ENCODE measurements at regions not wholly inside any gene's neighbourhood (a gene's known extent, or its start where the extent isn't known, plus 50 kb on each side); places are given as distances from the start of the nearest gene placed in this dataset.

DNA sequence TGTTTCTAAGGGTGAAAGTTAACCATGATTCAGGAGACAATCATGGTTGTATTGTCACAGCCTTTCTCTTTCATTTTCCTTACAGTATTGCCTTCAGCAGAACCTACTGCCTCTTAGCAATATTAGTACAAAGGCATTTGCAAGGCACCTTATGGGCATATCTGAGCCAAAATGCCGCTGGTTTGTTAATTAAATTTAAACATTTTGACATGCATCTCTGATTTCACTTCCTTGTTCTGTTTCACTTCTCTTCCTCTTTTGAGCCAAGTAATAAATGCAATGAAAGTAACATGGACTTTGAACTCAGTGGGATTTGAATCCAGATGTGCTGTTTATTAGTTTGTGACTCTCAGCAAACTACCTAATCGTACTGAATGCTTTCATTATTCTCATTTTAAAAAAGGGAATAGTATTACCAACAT, 467.4 kb upstream of the CITED2 start:
- Mint-ChIP-seq H3K36me3 (ENCODE audit: low read depth) (peaks cover 3% of the 10 kb centered on the region), H3K4me1 (peaks cover 4% of the 10 kb centered on the region), H3K27me3 (ENCODE audit: low read depth) (no peaks in the 10 kb centered on the region), H3K27ac (no peak overlapping the region), H3K4me3 (no peak overlapping the region), H3K9me3 (peaks cover 12% of the 10 kb centered on the region)
- TF ChIP-seq, protein P1, sequence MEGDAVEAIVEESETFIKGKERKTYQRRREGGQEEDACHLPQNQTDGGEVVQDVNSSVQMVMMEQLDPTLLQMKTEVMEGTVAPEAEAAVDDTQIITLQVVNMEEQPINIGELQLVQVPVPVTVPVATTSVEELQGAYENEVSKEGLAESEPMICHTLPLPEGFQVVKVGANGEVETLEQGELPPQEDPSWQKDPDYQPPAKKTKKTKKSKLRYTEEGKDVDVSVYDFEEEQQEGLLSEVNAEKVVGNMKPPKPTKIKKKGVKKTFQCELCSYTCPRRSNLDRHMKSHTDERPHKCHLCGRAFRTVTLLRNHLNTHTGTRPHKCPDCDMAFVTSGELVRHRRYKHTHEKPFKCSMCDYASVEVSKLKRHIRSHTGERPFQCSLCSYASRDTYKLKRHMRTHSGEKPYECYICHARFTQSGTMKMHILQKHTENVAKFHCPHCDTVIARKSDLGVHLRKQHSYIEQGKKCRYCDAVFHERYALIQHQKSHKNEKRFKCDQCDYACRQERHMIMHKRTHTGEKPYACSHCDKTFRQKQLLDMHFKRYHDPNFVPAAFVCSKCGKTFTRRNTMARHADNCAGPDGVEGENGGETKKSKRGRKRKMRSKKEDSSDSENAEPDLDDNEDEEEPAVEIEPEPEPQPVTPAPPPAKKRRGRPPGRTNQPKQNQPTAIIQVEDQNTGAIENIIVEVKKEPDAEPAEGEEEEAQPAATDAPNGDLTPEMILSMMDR (IDR thresholded peaks at IDR 0.05; ENCODE audit: unreplicated experiment in 3 of 3): no peak

DNA sequence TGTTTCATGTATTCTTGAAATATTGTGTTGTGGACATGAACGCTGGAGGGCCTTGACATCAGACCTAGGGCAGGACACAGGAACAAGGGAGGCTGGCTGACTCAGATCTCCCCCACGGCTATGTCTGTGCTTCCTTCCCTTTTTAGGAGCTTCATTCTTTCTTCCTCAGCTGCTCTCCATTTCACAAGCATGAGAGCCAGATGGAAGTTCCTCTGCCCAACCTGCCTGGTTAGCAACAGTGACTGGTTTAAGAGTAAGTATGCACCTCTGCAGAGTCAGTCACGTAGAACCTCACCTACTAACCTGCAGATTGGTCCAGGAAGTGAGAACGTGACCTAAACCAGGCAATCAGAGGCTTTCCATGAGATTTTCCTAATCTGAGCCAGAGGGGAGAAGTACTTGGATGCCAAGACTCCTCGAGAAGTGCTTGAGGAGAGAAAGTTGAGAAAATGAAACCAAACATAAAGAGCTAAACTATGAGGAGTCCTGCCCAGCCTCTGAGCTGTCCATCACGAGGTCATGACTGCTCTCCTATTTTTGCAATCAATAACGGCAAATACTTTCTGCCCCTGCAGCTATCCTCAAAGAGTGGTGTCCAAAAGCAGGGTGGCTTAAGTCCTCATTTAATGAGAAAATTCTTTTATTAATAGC, 465.2 kb upstream of the CITED2 start:
- TF ChIP-seq, protein P1 (IDR thresholded peaks at IDR 0.05; ENCODE audit: unreplicated experiment in 3 of 3): no peak

DNA sequence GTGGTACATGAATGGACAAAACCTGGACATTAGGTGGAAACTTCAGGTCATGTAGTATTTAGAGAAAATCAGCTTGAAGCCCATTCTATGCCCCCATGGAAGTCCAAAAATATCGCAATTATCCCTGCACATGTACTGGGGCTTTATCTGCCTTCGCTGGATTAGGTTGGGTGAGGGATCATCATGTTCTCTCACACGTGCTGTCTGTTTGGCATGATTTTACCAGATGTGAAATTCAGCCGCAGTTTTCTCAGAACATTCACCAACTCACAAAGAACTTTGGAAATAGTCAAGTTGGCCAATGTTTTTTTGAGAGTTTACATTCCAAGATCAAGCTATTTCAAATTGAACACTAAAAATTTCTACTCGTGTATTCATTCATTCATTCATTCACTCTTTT, 459.8 kb upstream of the CITED2 start:
- TF ChIP-seq, protein P1 (IDR thresholded peaks at IDR 0.05; ENCODE audit: unreplicated experiment in 3 of 3): no peak
- Mint-ChIP-seq H3K4me3 (no peak overlapping the region), H3K27ac (no peak overlapping the region), H3K9me3 (peaks cover 11% of the 10 kb centered on the region), H3K27me3 (ENCODE audit: low read depth) (peaks cover 3% of the 10 kb centered on the region), H3K36me3 (ENCODE audit: low read depth) (peaks cover 3% of the 10 kb centered on the region), H3K4me1 (peaks cover 8% of the 10 kb centered on the region)

More for the DNA sequence above, 465.2 kb upstream of the CITED2 start:
- H3K9me3 Mint-ChIP-seq: peaks cover 14% of the 10 kb centered on the region
- no peaks in the 10 kb centered on the region for H3K27me3 Mint-ChIP-seq (ENCODE audit: low read depth)
- H3K27ac Mint-ChIP-seq: no peak overlapping the region
- no peak overlapping the region for H3K4me3 Mint-ChIP-seq
- H3K4me1 Mint-ChIP-seq: no peaks in the 10 kb centered on the region
- H3K36me3 Mint-ChIP-seq (ENCODE audit: low read depth): peaks cover 3% of the 10 kb centered on the region

DNA sequence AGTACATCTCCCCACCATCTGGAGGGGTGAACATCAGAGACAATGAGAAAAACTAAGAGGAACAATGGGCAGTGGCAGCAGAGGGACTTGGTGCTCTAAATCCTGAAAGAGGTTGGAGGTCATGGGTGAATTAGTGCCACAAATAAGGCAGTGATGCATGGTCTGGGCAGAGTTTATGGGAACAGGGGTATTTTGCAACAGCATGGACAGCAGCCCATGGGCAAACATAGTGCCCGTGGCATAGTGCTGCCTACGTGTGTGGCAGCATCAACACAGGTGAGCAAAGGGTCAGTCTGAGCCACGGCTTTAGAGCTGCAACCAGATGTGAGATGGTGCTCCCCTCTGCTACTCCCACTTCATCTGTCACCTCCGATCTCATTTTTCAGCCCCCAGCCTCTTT, 459.1 kb upstream of the CITED2 start:
- peaks cover 3% of the 10 kb centered on the region for H3K27me3 Mint-ChIP-seq (ENCODE audit: low read depth)
- peaks cover 14% of the 10 kb centered on the region for H3K4me1 Mint-ChIP-seq
- H3K36me3 Mint-ChIP-seq (ENCODE audit: low read depth): no peaks in the 10 kb centered on the region
- H3K4me3 Mint-ChIP-seq: no peak overlapping the region
- H3K27ac Mint-ChIP-seq: no peak overlapping the region
- H3K9me3 Mint-ChIP-seq: peaks cover 8% of the 10 kb centered on the region
- TF ChIP-seq, protein P1 (IDR thresholded peaks at IDR 0.05; ENCODE audit: unreplicated experiment in 3 of 3): no peak

DNA sequence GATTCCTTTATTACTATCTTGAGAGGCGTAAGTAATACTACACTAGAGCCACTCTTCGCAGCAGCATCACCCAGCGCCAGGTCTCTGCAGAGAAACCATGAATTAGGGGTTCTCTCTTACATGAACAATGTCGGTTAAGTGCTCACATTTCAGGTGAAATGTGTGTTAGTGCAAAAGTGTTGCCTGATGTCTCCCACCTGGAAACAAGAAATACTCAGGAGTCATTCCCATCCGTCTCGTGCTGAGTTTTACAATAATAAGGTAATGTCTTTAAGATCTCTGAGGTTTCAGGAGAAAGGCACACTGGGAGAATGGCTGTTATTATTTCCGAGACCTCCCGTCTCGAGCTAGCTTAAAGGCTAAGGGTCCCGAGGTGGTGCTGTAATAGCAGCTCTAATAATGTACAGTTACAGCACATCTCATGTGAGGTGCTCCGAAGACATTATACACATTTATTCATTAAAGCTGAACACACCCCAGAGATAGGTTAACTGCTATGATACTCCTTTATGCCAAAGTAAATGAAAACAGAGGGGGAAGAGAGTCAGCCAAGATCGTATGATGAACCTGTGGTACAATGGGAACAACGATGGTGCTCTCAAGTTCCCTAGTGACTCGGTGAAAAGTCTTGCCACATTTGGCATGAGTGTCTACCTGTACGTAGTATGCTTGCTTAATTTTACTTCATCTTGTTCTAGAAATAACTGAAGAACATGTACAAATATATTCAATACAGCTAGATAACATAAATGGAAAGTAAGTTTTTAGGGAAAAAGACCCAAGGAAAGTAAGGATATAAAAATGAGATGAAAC, 458.3 kb upstream of the CITED2 start:
- no peak overlapping the region for H3K4me3 Mint-ChIP-seq
- H3K27ac Mint-ChIP-seq: no peak overlapping the region
- H3K27me3 Mint-ChIP-seq (ENCODE audit: low read depth): peaks cover 3% of the 10 kb centered on the region
- TF ChIP-seq, protein P1 (IDR thresholded peaks at IDR 0.05; ENCODE audit: unreplicated experiment in 3 of 3): no peak
- no peaks in the 10 kb centered on the region for H3K36me3 Mint-ChIP-seq (ENCODE audit: low read depth)
- peaks cover 4% of the 10 kb centered on the region for H3K9me3 Mint-ChIP-seq
- peaks cover 16% of the 10 kb centered on the region for H3K4me1 Mint-ChIP-seq

Data from nephron (organoid).